Thyroid gland (tissue), 4 donors: ENCODE measurements at regions not wholly inside any gene's neighbourhood (a gene's known extent, or its start where the extent isn't known, plus 50 kb on each side); places are given as distances from the start of the nearest gene placed in this dataset.
A peak's percentile ranks its signal among the peaks of the same experiment; 100 is the strongest.
"Not testable (repeated sequence)": the region's sequence is repeated elsewhere in the genome, so short reads cannot be mapped to it uniquely, and the experiment has no call there.

Source experiments
- DNase-seq, 2 donors: peaks; one replicate each; pipeline ENCODE4 v3.0.0-alpha.2; 2019
- H3K27ac ChIP-seq, 3 donors: fragments of 200-600 bp; sonication (generic); 1 replicate in 2 of 3; 2 replicates in 1 of 3; pipeline ENCODE4 v1.5.1; 2016 to 2019; ENCODE audit warnings: mild to moderate bottlenecking in 1 of 3, moderate library complexity in 1 of 3
- H3K27me3 ChIP-seq: fragments of 200-600 bp; sonication (generic); one replicate; pipeline ENCODE4 v1.5.1; 2019
- H3K36me3 ChIP-seq, 2 donors: fragments of 200-600 bp; sonication (generic); one replicate each; pipeline ENCODE4 v1.5.1; 2016 to 2019
- H3K4me1 ChIP-seq, 2 donors: fragments of 200-600 bp; sonication (generic); one replicate each; pipeline ENCODE4 v1.5.1; 2017 to 2019
- H3K4me3 ChIP-seq, 3 donors: fragments of 200-600 bp; sonication (generic); replicated peaks in 1 of 3; 1 replicate in 2 of 3; 2 replicates in 1 of 3; pipeline ENCODE4 v1.5.1; 2016; ENCODE audit warnings: mild to moderate bottlenecking in 1 of 3
- H3K9me3 ChIP-seq: fragments of 200-600 bp; sonication (generic); one replicate; pipeline ENCODE4 v1.5.1; 2017
- POLR2A ChIP-seq, 2 donors: fragments of 450-650 bp; IDR thresholded peaks; one replicate each; pipeline ENCODE4 v1.6.1; 2017; ENCODE audit warnings: antibody characterized with exemption in 2 of 2, mild to moderate bottlenecking in 2 of 2, moderate library complexity in 1 of 2
- WGBS, 2 donors: methylation state at CpG; one replicate each; pipeline ENCODE4 v1.1.5; 2017; 5-methylcytosine and 5-hydroxymethylcytosine counted together
- intact Hi-C: fragments of 100-400 bp; cut with DNase I; formaldehyde crosslinking; loops from one replicate; pipeline ENCODE4 v1.15.1; 2023
- TF ChIP-seq, protein P1 (sequence below), 6 experiments: fragments of 200-600 bp in 3 of 6; fragments of 450-650 bp in 3 of 6; sonication (generic) in 3 of 6; IDR thresholded peaks; one replicate each; pipeline ENCODE4 v1.5.1; 2016 to 2019; ENCODE audit warnings: antibody characterized with exemption in 6 of 6, mild to moderate bottlenecking in 2 of 6, inconsistent platforms in 1 of 6, moderate library complexity in 1 of 6

DNA sequence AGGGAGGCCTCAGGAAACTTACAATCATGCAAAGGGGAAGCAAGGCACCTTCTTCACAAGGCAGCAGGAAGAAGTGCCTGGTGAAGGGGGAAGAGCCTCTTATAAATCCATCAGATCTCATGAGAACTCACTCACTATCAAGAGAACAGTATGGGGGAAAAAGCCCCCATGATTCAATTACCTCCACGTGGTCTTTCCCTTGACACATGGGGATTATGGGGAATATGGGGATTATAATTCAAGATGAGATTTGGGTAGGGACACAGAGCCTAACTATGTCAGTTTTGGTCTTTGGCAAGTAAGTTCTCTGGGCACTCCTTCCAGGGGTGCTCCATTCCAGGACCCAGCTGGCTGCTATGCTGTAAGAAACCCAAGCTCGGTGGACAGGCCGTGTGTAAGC, 275.3 kb upstream of the TUT7 start:
- no peaks in the 10 kb centered on the region for H3K9me3 ChIP-seq
- 93 to 95% methylated on average over 3 of the region's 3 CpGs for WGBS, 2 donors
- H3K4me3 ChIP-seq: no peak overlapping the region
- H3K4me1 ChIP-seq: no peaks in the 10 kb centered on the region
- no peak overlapping the region for H3K27ac ChIP-seq
- no peaks in the 10 kb centered on the region for H3K36me3 ChIP-seq
- DNase-seq: no peak
- TF ChIP-seq POLR2A (IDR thresholded peaks at IDR 0.05): no peak
- TF ChIP-seq, protein P1, sequence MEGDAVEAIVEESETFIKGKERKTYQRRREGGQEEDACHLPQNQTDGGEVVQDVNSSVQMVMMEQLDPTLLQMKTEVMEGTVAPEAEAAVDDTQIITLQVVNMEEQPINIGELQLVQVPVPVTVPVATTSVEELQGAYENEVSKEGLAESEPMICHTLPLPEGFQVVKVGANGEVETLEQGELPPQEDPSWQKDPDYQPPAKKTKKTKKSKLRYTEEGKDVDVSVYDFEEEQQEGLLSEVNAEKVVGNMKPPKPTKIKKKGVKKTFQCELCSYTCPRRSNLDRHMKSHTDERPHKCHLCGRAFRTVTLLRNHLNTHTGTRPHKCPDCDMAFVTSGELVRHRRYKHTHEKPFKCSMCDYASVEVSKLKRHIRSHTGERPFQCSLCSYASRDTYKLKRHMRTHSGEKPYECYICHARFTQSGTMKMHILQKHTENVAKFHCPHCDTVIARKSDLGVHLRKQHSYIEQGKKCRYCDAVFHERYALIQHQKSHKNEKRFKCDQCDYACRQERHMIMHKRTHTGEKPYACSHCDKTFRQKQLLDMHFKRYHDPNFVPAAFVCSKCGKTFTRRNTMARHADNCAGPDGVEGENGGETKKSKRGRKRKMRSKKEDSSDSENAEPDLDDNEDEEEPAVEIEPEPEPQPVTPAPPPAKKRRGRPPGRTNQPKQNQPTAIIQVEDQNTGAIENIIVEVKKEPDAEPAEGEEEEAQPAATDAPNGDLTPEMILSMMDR (IDR thresholded peaks at IDR 0.05): no peak
- intact Hi-C loops: no loop called here
- no peaks in the 10 kb centered on the region for H3K27me3 ChIP-seq

DNA sequence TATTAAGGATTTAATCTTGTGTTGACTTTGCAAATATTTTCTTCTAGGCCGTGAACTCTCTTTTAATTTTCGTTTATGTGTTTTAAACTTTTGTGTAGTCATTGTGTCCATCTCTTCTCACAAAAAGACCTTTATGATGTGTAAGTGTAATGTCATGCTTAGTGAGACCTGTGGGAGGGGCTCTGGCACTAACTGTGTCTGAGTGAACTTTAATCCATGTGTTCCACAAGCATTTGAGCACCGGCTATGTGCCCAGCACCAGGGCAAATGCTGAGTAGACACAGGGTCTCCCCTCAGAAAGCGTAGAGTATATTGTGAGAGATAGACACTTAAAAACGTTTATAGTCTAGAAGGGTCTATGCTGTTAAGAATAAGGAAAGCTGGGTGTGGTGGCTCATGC, 272.6 kb upstream of the TUT7 start:
- Histone ChIP-seq H3K9me3 (no peaks in the 10 kb centered on the region), H3K4me3 (no peak overlapping the region), H3K4me1 (no peaks in the 10 kb centered on the region), H3K27ac (no peak overlapping the region), H3K27me3 (no peaks in the 10 kb centered on the region), H3K36me3 (no peaks in the 10 kb centered on the region)
- intact Hi-C loops: no loop called here
- 85 to 88% methylated on average over 5 of the region's 5 CpGs for WGBS, 2 donors
- TF ChIP-seq, protein P1 (IDR thresholded peaks at IDR 0.05): no peak
- no peak for TF ChIP-seq POLR2A (IDR thresholded peaks at IDR 0.05)
- DNase-seq: no peak

DNA sequence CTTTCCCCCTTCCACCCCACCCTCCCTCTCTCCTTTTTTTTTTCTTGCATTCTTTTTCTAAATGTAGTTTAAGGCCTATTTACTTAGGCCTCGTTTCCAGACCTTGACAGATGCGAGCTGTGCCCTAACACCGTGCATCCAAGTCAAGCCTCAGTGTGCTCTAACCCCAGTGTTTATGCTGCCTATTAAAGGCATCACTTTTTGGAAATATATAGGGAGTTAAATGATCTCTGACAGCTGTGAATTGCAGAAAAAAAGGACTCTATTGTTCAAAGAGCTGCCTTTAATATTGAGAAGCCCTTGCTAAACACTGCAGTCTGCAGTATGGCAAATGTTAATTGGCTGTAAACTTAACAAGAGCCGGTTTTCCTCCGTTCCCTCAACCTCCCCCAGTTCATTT, 270.4 kb upstream of the TUT7 start:
- no peaks in the 10 kb centered on the region for H3K36me3 ChIP-seq
- H3K27me3 ChIP-seq: no peaks in the 10 kb centered on the region
- no peaks in the 10 kb centered on the region for H3K9me3 ChIP-seq
- no peak overlapping the region for H3K4me3 ChIP-seq
- intact Hi-C loops: no loop called here
- DNase-seq: no peak
- WGBS, 2 donors: 63 to 80% methylated on average over 5 of the region's 5 CpGs
- H3K27ac ChIP-seq: no peak overlapping the region
- TF ChIP-seq POLR2A (IDR thresholded peaks at IDR 0.05): no peak
- TF ChIP-seq, protein P1 (IDR thresholded peaks at IDR 0.05): no peak
- no peaks in the 10 kb centered on the region for H3K4me1 ChIP-seq

DNA sequence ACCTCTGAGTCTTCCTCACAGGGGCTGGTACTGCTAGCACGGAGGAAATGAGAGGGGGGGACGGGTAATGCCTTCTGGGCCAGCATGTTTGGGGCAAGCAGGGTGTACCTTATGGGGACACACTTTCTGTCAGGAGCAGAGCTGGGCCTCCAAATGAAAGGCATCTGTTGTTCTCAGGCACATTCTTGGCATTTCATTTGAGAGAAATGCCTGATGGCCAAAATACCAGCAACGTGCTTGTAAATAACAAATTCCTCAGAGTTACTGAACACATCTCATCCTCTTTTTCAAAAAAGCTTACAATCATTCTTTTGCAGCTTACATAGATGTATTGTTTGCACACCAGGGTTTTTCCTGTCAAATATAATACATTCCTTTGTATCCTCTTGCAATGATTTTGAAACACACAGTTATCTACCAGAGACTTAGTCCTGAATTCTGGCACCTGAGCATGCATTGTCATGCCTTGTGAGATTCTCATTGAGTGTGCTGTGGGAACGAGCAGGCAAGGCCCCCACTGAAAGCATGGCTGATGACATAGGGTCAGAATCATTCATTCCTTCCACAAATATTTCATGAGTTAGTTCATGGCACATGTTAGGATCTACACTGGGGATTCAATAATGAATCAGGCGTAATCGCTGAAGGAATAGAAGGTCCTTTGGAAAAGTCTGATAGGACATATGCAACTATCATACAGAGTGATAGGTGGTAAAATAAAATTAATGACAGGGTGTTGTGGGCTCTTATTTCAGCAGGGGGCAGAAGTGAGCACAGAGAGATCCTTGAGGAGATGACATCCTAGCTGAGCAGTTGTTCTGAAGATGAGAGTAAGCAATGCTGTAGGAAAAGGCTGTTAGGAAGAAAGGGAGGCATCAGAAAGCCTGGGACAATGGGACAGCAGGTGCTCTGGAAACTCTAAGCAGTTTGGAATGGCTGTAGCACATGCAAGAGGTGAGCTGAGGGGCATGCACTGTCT, 260.9 kb upstream of the TUT7 start:
- 72 to 73% methylated on average over 6 of the region's 6 CpGs for WGBS, 2 donors
- peak in 1 of 2 donors; percentile 2 for DNase-seq
- Histone ChIP-seq H3K4me1 (peaks cover 0 to 5% of the 10 kb centered on the region in 2 donors), H3K27ac (peak overlapping the region in 1 of 3 donors; percentile 3), H3K4me3 (no peak overlapping the region), H3K27me3 (no peaks in the 10 kb centered on the region), H3K36me3 (no peaks in the 10 kb centered on the region), H3K9me3 (no peaks in the 10 kb centered on the region)
- intact Hi-C loops: loop anchor here (5.0 kb wide), 1 partner anchor 462 kb away; no protein-coding TSS in a partner anchor
- TF ChIP-seq, protein P1 (IDR thresholded peaks at IDR 0.05): peak in 3 of 6 experiments; percentile 10 to 21 (median 18)
- TF ChIP-seq POLR2A (IDR thresholded peaks at IDR 0.05): no peak

DNA sequence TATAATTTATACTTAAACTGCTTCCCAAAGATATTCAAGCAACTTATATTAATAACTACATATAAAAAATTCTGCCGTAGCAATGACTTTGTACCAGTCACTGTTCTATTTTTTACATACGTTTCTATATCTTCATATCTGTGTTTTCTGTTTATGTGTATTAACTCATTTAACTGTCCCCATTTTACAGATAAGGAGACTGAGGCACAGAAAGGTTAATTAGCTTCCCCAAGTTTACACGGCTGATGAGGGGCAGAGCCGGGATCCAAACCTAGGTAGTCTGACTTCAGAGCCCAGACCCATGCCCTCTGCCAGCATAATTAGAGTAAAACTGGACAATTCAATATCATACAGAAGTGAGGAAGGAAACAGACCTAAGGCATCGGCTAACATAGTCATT, 259.7 kb upstream of the TUT7 start:
- Histone ChIP-seq H3K27ac (peak overlapping the region in 1 of 3 donors; percentile 3), H3K4me3 (no peak overlapping the region), H3K27me3 (no peaks in the 10 kb centered on the region), H3K9me3 (no peaks in the 10 kb centered on the region), H3K4me1 (peaks cover 0 to 5% of the 10 kb centered on the region in 2 donors), H3K36me3 (no peaks in the 10 kb centered on the region)
- WGBS, 2 donors: 96% methylated on average over 5 of the region's 5 CpGs
- no peak for DNase-seq
- intact Hi-C loops: no loop called here
- no peak for TF ChIP-seq POLR2A (IDR thresholded peaks at IDR 0.05)
- TF ChIP-seq, protein P1 (IDR thresholded peaks at IDR 0.05): no peak

DNA sequence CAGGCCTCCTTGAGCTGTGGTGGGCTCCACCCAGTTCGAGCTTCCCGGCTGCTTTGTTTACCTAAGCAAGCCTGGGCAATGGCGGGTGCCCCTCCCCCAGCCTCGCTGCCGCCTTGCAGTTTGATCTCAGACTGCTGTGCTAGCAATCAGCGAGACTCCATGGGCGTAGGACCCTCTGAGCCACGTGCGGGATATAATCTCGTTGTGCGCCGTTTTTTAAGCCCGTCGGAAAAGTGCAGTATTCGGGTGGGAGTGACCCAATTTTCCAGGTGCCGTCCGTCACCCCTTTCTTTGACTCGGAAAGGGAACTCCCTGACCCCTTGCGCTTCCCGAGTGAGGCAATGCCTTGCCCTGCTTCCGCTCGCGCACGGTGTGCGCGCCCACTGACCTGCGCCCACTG, 257.3 kb upstream of the TUT7 start:
- H3K4me1 ChIP-seq, H3K4me3 ChIP-seq, H3K27ac ChIP-seq, intact Hi-C loops, H3K36me3 ChIP-seq, H3K27me3 ChIP-seq, H3K9me3 ChIP-seq, DNase-seq: not testable (repeated sequence)
- WGBS, 2 donors: 88 to 93% methylated on average over 22 to 23 of the region's 27 CpGs
